GM23248 (cell line): ENCODE measurements at regions not wholly inside any gene's neighbourhood (a gene's known extent, or its start where the extent isn't known, plus 50 kb on each side); places are given as distances from the start of the nearest gene placed in this dataset.

Experiments used
- DNase-seq: peaks from one replicate; pipeline ENCODE4 v3.0.0-alpha.2; 2015
- H2AFZ ChIP-seq: fragments of 200-600 bp; sonication (generic); 2 replicates; pipeline ENCODE4 v1.6.1; 2016; ENCODE audit warnings: antibody characterized with exemption
- H3F3A ChIP-seq: fragments of 200-600 bp; sonication (generic); 2 replicates; pipeline ENCODE4 v1.6.1; 2016; ENCODE audit warnings: mild to moderate bottlenecking, antibody characterized with exemption, mixed run types; ENCODE audit not compliant: insufficient read depth
- H3K27ac ChIP-seq: fragments of 200-600 bp; sonication (generic); 2 replicates; pipeline ENCODE4 v1.5.1; 2016; ENCODE audit warnings: mild to moderate bottlenecking
- H3K27me3 ChIP-seq: fragments of 200-600 bp; sonication (generic); replicated peaks from 2 replicates; pipeline ENCODE4 v1.6.1; 2016; ENCODE audit warnings: mild to moderate bottlenecking; ENCODE audit not compliant: insufficient read depth
- H3K36me3 ChIP-seq: fragments of 200-600 bp; sonication (generic); 2 replicates; pipeline ENCODE4 v1.6.1; 2016; ENCODE audit warnings: low read depth, mild to moderate bottlenecking
- H3K4me1 ChIP-seq: fragments of 200-600 bp; sonication (generic); 2 replicates; pipeline ENCODE4 v1.6.1; 2016; ENCODE audit warnings: mild to moderate bottlenecking; ENCODE audit not compliant: insufficient read depth
- H3K4me2 ChIP-seq: fragments of 200-600 bp; sonication (generic); one replicate; pipeline ENCODE4 v1.6.1; 2016; ENCODE audit warnings: mild to moderate bottlenecking; ENCODE audit not compliant: unreplicated experiment
- H3K4me3 ChIP-seq: fragments of 200-600 bp; sonication (generic); 2 replicates; pipeline ENCODE4 v1.5.1; 2016; ENCODE audit warnings: mild to moderate bottlenecking
- H3K79me2 ChIP-seq: fragments of 200-600 bp; sonication (generic); 2 replicates; pipeline ENCODE4 v1.6.1; 2016; ENCODE audit warnings: mild to moderate bottlenecking; ENCODE audit not compliant: insufficient read depth
- H3K9ac ChIP-seq: fragments of 200-600 bp; sonication (generic); 2 replicates; pipeline ENCODE4 v1.6.1; 2016; ENCODE audit warnings: mild to moderate bottlenecking
- H3K9me2 ChIP-seq: fragments of 200-600 bp; sonication (generic); 2 replicates; pipeline ENCODE4 v1.6.1; 2016; ENCODE audit warnings: mixed run types, mild to moderate bottlenecking, moderate library complexity; ENCODE audit not compliant: insufficient read depth
- H3K9me3 ChIP-seq: fragments of 200-600 bp; sonication (generic); one replicate; pipeline ENCODE4 v1.6.1; 2017; ENCODE audit warnings: low read depth
- H4K20me1 ChIP-seq: fragments of 200-600 bp; sonication (generic); 2 replicates; pipeline ENCODE4 v1.6.0; 2016; ENCODE audit not compliant: insufficient read depth
- EZH2 ChIP-seq: fragments of 200-600 bp; sonication (generic); IDR thresholded peaks from 2 replicates; pipeline ENCODE4 v1.6.1; 2018; ENCODE audit warnings: antibody characterized with exemption, mild to moderate bottlenecking; ENCODE audit not compliant: insufficient read depth, poor library complexity, severe bottlenecking
- EZH2phosphoT487 ChIP-seq: fragments of 200-600 bp; sonication (generic); IDR thresholded peaks from 2 replicates; pipeline ENCODE4 v1.6.1; 2018; ENCODE audit warnings: antibody characterized with exemption, moderate library complexity, mild to moderate bottlenecking, low read depth; ENCODE audit not compliant: insufficient read depth
- WGBS, 2 experiments: methylation state at CpG; one replicate each; pipeline ENCODE4 v1.1.6; 2015 to 2017; ENCODE audit warnings: low lambda C conversion rate in 2 of 2, low coverage in 1 of 2; ENCODE audit errors: missing lambda C conversion rate in 2 of 2; 5-methylcytosine and 5-hydroxymethylcytosine counted together
- in situ Hi-C: fragments of 300-500 bp; cut with MboI; formaldehyde crosslinking; loops from 2 replicates; pipeline ENCODE4 v1.15.0; 2020

DNA sequence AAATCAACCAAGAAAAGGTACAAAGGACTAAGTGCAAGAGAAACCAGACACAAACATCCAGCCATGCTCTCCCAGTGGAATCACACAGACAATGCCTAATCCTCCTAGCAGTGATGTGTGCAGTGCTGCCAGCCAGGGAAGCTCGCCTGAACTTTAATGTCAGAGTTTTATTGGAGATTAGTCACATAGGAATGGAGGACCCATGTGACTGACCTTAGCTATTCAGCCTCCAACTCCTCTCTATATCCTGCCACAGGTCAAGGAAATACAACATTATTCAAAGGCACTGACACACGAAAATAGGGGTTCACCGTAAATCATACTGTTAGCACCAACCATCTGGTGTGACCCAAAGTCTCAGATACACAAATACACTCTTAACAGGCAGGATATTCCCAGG lies 684.6 kb downstream of the DOK5 start:
- H3K4me2 ChIP-seq, result no peak overlapping the region
- H3K79me2 ChIP-seq, result no peaks in the 10 kb centered on the region
- H3K27me3 ChIP-seq, result no peaks in the 10 kb centered on the region
- H3K4me3 ChIP-seq, result no peak overlapping the region
- H3K9me3 ChIP-seq, result no peaks in the 10 kb centered on the region
- no peak overlapping the region for H3K27ac ChIP-seq
- WGBS, 2 experiments, result 4 to 10% methylated on average over 3 of the region's 3 CpGs
- H3K4me1 ChIP-seq, result no peaks in the 10 kb centered on the region
- H4K20me1 ChIP-seq, result no peaks in the 10 kb centered on the region
- no peak for DNase-seq
- H3K9ac ChIP-seq, result no peak overlapping the region
- in situ Hi-C loops, result no loop called here
- H3K9me2 ChIP-seq, result no peaks in the 10 kb centered on the region
- H3F3A ChIP-seq, result no peaks in the 10 kb centered on the region
- TF ChIP-seq EZH2phosphoT487, result no peak
- TF ChIP-seq EZH2, result no peak
- H3K36me3 ChIP-seq, result no peaks in the 10 kb centered on the region
- H2AFZ ChIP-seq, result no peak overlapping the region

DNA sequence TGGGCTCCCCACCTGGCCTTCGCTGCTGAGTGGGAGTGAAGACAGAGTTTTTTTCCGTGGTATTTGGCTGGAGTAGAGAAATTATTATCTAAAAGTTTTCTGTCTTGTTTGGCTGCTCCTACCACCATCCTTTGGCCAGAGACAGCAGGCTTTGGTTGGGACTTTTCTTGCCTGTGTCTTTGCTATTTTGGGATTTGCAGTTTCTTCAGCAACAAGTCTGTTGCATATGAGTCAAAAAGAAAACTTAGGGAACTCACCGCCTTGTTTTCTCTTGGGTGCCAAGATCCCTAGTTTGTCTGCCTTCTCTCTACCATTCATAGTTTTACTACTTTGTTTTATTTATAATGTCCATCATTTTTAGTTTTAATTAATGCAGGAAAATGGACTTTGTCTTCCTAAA lies 683.8 kb downstream of the DOK5 start:
- Histone ChIP-seq H3K4me3 (no peak overlapping the region), H3K9ac (no peak overlapping the region), H3F3A (no peaks in the 10 kb centered on the region), H3K27me3 (no peaks in the 10 kb centered on the region), H3K36me3 (no peaks in the 10 kb centered on the region), H3K4me1 (no peaks in the 10 kb centered on the region), H3K27ac (no peak overlapping the region), H3K9me3 (no peaks in the 10 kb centered on the region), H4K20me1 (no peaks in the 10 kb centered on the region), H3K79me2 (no peaks in the 10 kb centered on the region), H3K4me2 (no peak overlapping the region), H3K9me2 (no peaks in the 10 kb centered on the region), H2AFZ (no peak overlapping the region)
- DNase-seq, result no peak
- TF ChIP-seq EZH2phosphoT487 (no peak), EZH2 (no peak)
- in situ Hi-C loops, result no loop called here
- 26 to 41% methylated on average over 3 of the region's 3 CpGs for WGBS, 2 experiments

DNA sequence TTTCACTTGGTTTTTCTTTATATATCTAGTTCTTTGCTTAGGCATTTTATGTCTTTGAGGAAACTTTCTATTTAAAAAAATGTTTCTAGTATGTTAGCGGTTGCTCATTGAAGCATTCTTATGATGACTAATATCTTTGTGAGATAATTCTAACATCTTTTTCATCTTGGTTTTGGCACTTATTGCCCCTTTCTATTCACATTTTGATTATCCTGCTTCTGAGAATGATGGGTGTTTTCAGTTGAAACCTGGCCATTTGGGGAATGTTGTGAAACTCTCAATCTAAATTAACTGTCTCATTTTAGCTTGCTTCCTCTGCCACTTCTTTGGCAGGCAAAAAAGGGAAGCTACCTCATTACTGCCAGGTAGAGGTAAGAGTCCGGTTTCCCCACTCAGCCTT lies 683.1 kb downstream of the DOK5 start:
- Histone ChIP-seq H3K79me2 (no peaks in the 10 kb centered on the region), H3K27ac (no peak overlapping the region), H3K4me1 (no peaks in the 10 kb centered on the region), H4K20me1 (no peaks in the 10 kb centered on the region), H3K4me2 (no peak overlapping the region), H3K36me3 (no peaks in the 10 kb centered on the region), H3K9me2 (no peaks in the 10 kb centered on the region), H3K4me3 (no peak overlapping the region), H3K9me3 (no peaks in the 10 kb centered on the region), H3K27me3 (no peaks in the 10 kb centered on the region), H3F3A (no peaks in the 10 kb centered on the region), H2AFZ (no peak overlapping the region), H3K9ac (no peak overlapping the region)
- TF ChIP-seq EZH2phosphoT487, result no peak
- no peak for TF ChIP-seq EZH2
- in situ Hi-C loops, result no loop called here
- DNase-seq, result no peak
- 48 to 57% methylated on average over 2 of the region's 2 CpGs for WGBS, 2 experiments

DNA sequence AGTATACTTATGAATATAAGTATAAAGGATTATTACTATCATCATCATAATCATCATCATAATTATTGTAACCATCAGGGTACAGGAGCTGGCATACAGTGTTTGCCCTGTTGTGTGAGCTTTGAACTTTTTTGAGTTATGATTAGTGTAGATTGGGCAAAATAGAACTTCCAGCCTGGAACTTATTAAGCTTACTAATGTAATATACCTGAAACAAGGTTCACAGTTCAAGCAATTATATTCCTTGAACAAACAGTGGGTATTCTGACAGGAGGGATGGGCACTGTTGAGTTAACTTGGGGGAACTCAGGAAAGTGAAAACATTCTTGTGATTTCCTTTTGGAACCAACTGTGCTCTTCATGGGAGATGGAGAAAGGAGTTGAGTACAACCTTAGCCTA lies 680.0 kb downstream of the DOK5 start:
- Histone ChIP-seq H2AFZ (no peak overlapping the region), H4K20me1 (no peaks in the 10 kb centered on the region), H3K4me1 (no peaks in the 10 kb centered on the region), H3K36me3 (no peaks in the 10 kb centered on the region), H3K27ac (no peak overlapping the region), H3K4me3 (no peak overlapping the region), H3K9me3 (no peaks in the 10 kb centered on the region), H3K4me2 (no peak overlapping the region), H3K9me2 (no peaks in the 10 kb centered on the region), H3K79me2 (no peaks in the 10 kb centered on the region), H3K27me3 (no peaks in the 10 kb centered on the region), H3K9ac (no peak overlapping the region), H3F3A (no peaks in the 10 kb centered on the region)
- DNase-seq, result no peak
- in situ Hi-C loops, result no loop called here
- TF ChIP-seq EZH2phosphoT487 (no peak), EZH2 (no peak)

DNA sequence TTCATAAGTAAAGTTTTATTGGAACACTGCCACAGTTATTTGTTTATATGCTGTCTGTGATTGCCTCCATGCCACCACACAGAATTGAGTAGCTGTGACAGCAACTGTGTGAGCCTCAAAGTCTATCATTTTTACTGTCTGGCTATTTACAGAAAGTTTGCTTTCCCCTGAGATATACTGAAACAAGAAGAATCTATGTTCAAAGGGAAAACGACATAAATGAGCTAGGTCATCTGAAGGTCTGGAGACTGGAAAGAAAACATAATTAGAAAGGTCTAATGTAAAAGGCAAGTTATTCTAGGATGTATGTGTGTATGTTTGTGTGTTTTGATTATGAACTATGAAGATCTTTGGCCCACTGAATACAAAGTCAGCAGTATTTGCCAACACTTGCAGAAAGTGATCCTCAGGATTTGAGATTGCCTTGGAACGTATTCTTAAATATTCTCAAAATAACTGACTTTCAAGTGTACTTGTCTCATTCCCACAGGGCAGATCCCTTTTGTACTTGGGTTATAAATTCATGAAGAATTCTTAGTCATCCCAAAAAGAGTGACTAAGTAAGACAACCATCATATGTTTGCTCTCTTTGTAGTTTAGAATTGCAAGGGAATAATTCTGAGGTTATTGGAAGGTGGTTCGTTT lies 677.7 kb downstream of the DOK5 start:
- H2AFZ ChIP-seq, result no peak overlapping the region
- no peaks in the 10 kb centered on the region for H3K27me3 ChIP-seq
- no peak overlapping the region for H3K4me2 ChIP-seq
- no peak for TF ChIP-seq EZH2
- no peak for TF ChIP-seq EZH2phosphoT487
- in situ Hi-C loops, result no loop called here
- 6 to 10% methylated on average over 3 of the region's 3 CpGs for WGBS, 2 experiments
- H3K27ac ChIP-seq, result no peak overlapping the region
- no peaks in the 10 kb centered on the region for H3F3A ChIP-seq
- H3K79me2 ChIP-seq, result no peaks in the 10 kb centered on the region
- H3K9ac ChIP-seq, result no peak overlapping the region
- no peaks in the 10 kb centered on the region for H3K4me1 ChIP-seq
- no peaks in the 10 kb centered on the region for H3K36me3 ChIP-seq
- no peaks in the 10 kb centered on the region for H3K9me3 ChIP-seq
- no peaks in the 10 kb centered on the region for H3K9me2 ChIP-seq
- DNase-seq, result no peak
- no peaks in the 10 kb centered on the region for H4K20me1 ChIP-seq
- H3K4me3 ChIP-seq, result no peak overlapping the region
